Germinal center (tissue), 1 donor: ENCODE measurements at regions not wholly inside any gene's neighbourhood (a gene's known extent, or its start where the extent isn't known, plus 50 kb on each side); places are given as distances from the start of the nearest gene placed in this dataset.

Experiments used
- DNase-seq: peaks from one replicate; pipeline ENCODE4 v3.0.0; 2012; ENCODE audit warnings: mixed read lengths, low spot score

GRCh38 chr14:62156052-62156451 is 393.8 kb downstream of the SNAPC1 start:
- no peak for DNase-seq

- no peak for DNase-seq
These were observed 396.6 kb downstream of the SNAPC1 start for GRCh38 chr14:62158779-62159178.

- DNase-seq = no peak
These were observed 397.1 kb downstream of the SNAPC1 start for GRCh38 chr14:62159314-62159713.

- DNase-seq = peak; percentile 17
These were observed 400.9 kb downstream of the SNAPC1 start for GRCh38 chr14:62162998-62163589.

- no peak for DNase-seq
These were observed 406.4 kb downstream of the SNAPC1 start for GRCh38 chr14:62168564-62169155.

GRCh38 chr14:62179367-62180018 is 417.3 kb downstream of the SNAPC1 start:
- DNase-seq = peak; percentile 11

GRCh38 chr14:62181591-62181990 is 419.4 kb downstream of the SNAPC1 start:
- DNase-seq = no peak

GRCh38 chr14:62185078-62185477 is 422.9 kb downstream of the SNAPC1 start:
- no peak for DNase-seq

GRCh38 chr14:62187265-62187664 is 425.0 kb downstream of the SNAPC1 start:
- DNase-seq = no peak

GRCh38 chr14:62189698-62190097 is 427.5 kb downstream of the SNAPC1 start:
- no peak for DNase-seq

GRCh38 chr14:62206456-62206855 is 444.2 kb downstream of the SNAPC1 start:
- no peak for DNase-seq

GRCh38 chr14:62209287-62209899 is 447.2 kb downstream of the SNAPC1 start:
- DNase-seq = no peak

- no peak for DNase-seq
These were observed 451.3 kb downstream of the SNAPC1 start for GRCh38 chr14:62213516-62213915.

- no peak for DNase-seq
These were observed 453.9 kb downstream of the SNAPC1 start for GRCh38 chr14:62216121-62216520.

- no peak for DNase-seq
These were observed 472.6 kb downstream of the SNAPC1 start for GRCh38 chr14:62234849-62235248.

GRCh38 chr14:62244221-62244620 is 482.0 kb downstream of the SNAPC1 start:
- DNase-seq = no peak

GRCh38 chr14:62247266-62247665 is 485.0 kb downstream of the SNAPC1 start:
- DNase-seq = no peak

GRCh38 chr14:62251237-62251636 is 489.0 kb downstream of the SNAPC1 start:
- no peak for DNase-seq

- no peak for DNase-seq
These were observed 491.0 kb downstream of the SNAPC1 start for GRCh38 chr14:62253171-62253570.

- no peak for DNase-seq
These were observed 491.7 kb downstream of the SNAPC1 start for GRCh38 chr14:62253911-62254310.

- no peak for DNase-seq
These were observed 507.0 kb downstream of the SNAPC1 start for GRCh38 chr14:62269204-62269603.

- DNase-seq = no peak
These were observed 508.0 kb downstream of the SNAPC1 start for GRCh38 chr14:62270236-62270635.

GRCh38 chr14:62280366-62280765 is 518.1 kb downstream of the SNAPC1 start:
- DNase-seq = no peak
